BE2C (cell line): ENCODE measurements at regions not wholly inside any gene's neighbourhood (a gene's known extent, or its start where the extent isn't known, plus 50 kb on each side); places are given as distances from the start of the nearest gene placed in this dataset.
A peak's percentile ranks its signal among the peaks of the same experiment; 100 is the strongest.

Experiments used
- DNase-seq: peaks from one replicate; pipeline ENCODE4 v3.0.0-alpha.2; 2020
- H3K27me3 ChIP-seq: fragments of 250-450 bp; sonication (Bioruptor Pico); 2 replicates; pipeline ENCODE4 v1.5.1; 2020; ENCODE audit warnings: mild to moderate bottlenecking
- H3K36me3 ChIP-seq: fragments of 250-450 bp; sonication (Bioruptor Pico); 2 replicates; pipeline ENCODE4 v1.5.1; 2020; ENCODE audit warnings: mild to moderate bottlenecking
- H3K4me1 ChIP-seq: fragments of 250-450 bp; sonication (Bioruptor Pico); 2 replicates; pipeline ENCODE4 v1.5.1; 2020
- H3K4me3 ChIP-seq: 2 replicates; pipeline ENCODE4 v1.5.1; 2011; ENCODE audit warnings: low read depth, low read length
- H3K9me3 ChIP-seq: fragments of 250-450 bp; sonication (Bioruptor Pico); 2 replicates; pipeline ENCODE4 v1.5.1; 2020
- CTCF ChIP-seq: IDR thresholded peaks from 2 replicates; pipeline ENCODE4 v1.5.1; 2012; ENCODE audit warnings: mild to moderate bottlenecking, low read depth, low read length

GRCh38 chr13:30112602-30113435 is 194.5 kb downstream of the KATNAL1 start:
- Histone ChIP-seq H3K27me3 (no peaks in the 10 kb centered on the region), H3K9me3 (no peaks in the 10 kb centered on the region), H3K36me3 (no peaks in the 10 kb centered on the region), H3K4me1 (peaks cover 14% of the 10 kb centered on the region), H3K4me3 (peak overlapping the region; percentile 48)
- TF ChIP-seq CTCF: peak; percentile 100
- DNase-seq: peak; percentile 83

DNA sequence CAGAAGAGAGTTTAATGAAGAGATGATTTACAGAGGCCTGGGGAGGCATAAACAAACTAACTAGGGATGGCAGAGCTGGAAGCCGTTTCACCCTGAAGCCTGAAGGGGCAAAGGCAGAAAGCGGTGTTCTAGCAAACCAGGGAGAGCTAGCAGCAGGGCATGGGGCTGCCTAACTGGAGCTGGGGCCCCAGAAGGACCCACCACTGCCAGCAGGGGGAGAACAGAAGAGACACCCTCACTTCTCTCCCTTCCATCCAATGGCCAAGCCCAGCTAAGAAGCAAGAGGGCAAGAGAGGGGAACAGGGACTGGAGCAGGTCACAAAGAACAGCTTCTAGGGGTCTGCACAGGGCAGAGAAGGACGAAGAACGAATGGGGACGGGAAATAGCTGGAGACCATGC is 195.5 kb downstream of the KATNAL1 start:
- Histone ChIP-seq H3K36me3 (no peaks in the 10 kb centered on the region), H3K4me3 (no peak overlapping the region), H3K4me1 (peaks cover 14% of the 10 kb centered on the region), H3K9me3 (no peaks in the 10 kb centered on the region), H3K27me3 (no peaks in the 10 kb centered on the region)
- TF ChIP-seq CTCF: peak; percentile 44; the same call in 1 of the 2 replicates
- DNase-seq: no peak

- Histone ChIP-seq H3K4me1 (peaks cover 14% of the 10 kb centered on the region), H3K9me3 (no peaks in the 10 kb centered on the region), H3K36me3 (no peaks in the 10 kb centered on the region), H3K4me3 (no peak overlapping the region), H3K27me3 (no peaks in the 10 kb centered on the region)
- no peak for TF ChIP-seq CTCF
- no peak for DNase-seq
Observed at GRCh38 chr13:30110301-30111070, 196.9 kb downstream of the KATNAL1 start.

DNA sequence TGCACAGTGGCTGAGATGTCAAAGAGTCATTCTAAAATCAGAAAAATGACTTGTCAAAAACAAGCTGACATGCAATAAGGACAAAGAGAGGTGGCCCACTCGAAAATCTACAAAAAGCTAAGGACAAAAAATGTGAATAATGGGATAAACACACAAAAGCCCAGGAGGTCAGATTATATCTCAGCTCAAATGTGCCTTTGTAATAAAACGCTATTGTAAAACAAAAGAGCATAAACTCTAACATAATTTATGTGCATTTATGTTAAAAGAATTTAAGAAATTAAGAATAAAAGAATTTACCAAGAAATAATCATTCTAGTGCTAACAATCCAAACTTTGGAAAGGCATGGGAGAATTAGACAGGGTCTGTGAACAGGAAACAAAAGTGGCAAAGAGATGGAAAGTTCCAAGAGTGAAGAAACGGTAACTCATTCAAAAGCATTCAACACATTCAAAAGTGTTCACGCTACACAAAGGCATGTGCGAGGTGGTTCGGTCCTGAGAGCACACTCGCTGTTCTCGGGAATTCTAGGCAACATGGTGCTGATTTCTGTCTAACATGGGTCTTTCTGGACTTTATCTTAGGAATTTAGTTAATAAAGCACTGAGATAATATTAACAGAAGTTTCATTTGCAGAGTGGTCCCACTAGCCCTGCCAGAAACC is 197.7 kb downstream of the KATNAL1 start:
- H3K27me3 ChIP-seq: no peaks in the 10 kb centered on the region
- no peak for DNase-seq
- H3K4me1 ChIP-seq: peaks cover 14% of the 10 kb centered on the region
- no peaks in the 10 kb centered on the region for H3K36me3 ChIP-seq
- H3K9me3 ChIP-seq: no peaks in the 10 kb centered on the region
- no peak for TF ChIP-seq CTCF
- H3K4me3 ChIP-seq: no peak overlapping the region

GRCh38 chr13:30108913-30109237 is 198.5 kb downstream of the KATNAL1 start:
- H3K36me3 ChIP-seq: no peaks in the 10 kb centered on the region
- no peaks in the 10 kb centered on the region for H3K27me3 ChIP-seq
- H3K4me1 ChIP-seq: peaks cover 8% of the 10 kb centered on the region
- DNase-seq: no peak
- H3K9me3 ChIP-seq: no peaks in the 10 kb centered on the region
- TF ChIP-seq CTCF: no peak
- no peak overlapping the region for H3K4me3 ChIP-seq
